ENCODE measurements at regions not wholly inside any gene's neighbourhood (a gene's known extent, or its start where the extent isn't known, plus 50 kb on each side); places are given as distances from the start of the nearest gene placed in this dataset.
"Not testable (repeated sequence)": the region's sequence is repeated elsewhere in the genome, so short reads cannot be mapped to it uniquely, and the experiment has no call there.

DNA sequence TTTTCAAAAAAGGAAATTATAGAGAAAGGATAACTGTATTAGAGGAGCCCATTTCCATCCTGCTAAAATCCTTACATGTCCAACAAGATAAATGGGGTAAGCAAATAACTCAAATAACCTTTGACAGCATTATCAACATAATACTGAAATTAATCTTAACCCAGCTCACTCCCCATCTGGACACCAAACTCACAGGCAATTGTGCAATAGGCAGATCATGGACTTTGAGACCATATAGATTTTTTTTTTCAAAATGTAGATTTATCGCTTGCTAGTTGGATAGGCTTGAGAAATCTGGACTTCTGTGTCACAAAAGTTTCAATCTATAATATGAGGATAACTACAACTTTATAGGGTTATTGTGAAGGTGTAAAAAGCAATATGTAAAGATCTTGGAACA, 134.4 kb upstream of the ASCC3 start:
- no peak for DNase-seq

DNA sequence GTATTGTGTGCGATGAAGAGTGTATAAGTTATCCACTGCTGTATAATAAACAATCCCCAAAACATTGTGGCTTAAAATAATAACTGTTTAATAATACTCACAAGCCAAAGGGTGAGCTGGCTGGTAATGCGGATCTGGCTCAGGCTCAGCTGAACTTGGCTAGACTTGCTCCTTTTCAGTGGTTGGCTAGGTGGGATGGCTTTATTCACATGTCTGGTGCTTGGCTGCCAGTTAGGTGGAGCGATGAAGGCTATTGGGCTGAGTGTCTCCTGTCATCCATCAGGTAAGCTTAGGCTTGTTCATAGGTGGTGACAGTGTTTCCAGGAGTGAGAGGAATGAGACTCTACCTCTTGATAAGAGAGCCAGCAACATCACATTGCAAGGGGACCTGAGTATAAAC, 135.0 kb upstream of the ASCC3 start:
- no peak for DNase-seq

DNA sequence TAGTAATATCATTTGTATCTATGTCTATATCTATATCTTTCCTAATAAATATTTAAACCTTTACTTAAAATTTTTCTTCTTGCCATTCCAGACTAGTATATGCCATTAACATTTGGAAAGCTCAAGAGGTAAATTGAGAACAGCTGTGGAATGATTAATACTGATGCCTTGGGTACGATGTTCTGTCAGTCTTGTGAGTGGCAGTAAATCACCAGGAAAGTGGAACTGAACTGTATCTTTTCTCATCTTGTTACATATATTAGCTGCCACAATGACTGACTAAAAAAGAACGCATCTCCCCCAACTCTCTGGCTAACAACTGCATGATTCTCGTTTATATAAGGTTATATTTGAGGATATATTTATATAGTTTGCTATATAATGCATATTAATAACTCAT, 137.0 kb upstream of the ASCC3 start:
- DNase-seq: no peak

DNA sequence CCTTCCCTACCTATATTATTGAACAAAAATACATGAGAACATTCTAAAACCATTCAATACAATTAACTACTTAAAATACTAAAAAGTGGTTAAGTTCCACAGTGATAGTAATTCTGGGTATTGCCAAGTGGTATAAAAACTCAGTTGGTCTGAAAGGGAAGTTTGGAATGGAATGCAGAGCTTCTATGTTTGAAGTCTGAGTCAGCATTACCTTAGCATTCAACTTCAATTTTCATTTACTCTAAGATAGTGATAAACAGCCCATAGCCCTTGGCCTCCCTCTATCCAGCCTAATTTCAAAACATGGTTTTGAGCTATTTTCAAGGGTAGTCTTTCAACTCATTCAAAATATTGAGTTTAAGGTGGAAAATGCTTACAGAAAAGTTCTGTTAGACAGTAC, 140.4 kb upstream of the ASCC3 start:
- no peak for DNase-seq

GRCh38 chr6:101042966-101043365, 161.8 kb upstream of the ASCC3 start:
- no peak for DNase-seq

DNA sequence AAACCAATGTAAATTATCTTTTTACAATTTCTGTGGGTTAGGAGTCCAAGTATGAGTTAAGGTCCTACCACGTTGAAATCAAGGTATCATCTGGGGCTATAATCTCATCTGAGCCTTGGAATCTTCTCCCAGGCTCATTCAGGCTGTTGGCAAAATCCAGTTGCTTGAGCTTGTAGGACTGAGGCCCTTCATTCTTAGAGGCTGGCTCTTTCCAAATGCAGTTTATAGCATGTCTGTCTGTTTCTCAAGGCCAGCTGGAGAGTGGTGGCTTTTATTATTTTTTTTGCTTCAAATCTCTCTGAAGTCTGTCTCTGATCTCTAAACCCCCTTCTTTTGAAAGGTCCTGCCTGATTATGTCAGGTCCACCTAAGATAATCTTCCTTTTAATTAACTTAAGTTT, 177.2 kb upstream of the ASCC3 start:
- DNase-seq: no peak

- no peak for DNase-seq
These were observed 185.4 kb upstream of the ASCC3 start for GRCh38 chr6:101066481-101066880.

DNA sequence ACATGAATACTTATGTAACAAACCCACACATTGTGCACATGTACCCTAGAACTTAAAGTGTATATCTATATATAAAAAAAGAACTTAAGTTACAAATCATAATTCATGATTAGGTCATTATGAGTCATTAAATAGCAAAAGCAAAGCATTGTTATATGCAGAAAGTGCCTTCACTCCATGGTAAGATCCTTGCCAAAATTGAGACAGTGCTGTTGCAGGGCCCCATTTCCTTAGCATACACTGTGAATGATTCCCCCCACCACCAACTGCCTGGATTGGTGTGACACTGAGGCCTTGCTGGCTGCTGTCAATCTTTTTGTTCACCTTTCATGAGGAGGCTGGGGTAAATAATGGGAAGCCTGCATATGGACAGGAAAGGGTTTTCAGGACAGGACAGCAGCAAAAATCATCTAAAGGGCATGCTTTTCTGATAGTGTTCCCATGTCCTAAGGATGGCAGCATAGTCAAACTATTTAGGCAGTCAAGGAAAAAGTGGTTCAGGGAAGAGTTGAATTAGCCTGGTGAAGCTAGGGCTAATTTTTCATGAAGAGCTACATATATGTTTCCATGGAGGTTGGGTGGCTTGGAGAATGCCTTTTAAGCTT, 188.2 kb upstream of the ASCC3 start:
- DNase-seq: no peak

- no peak for DNase-seq
These were observed 189.0 kb upstream of the ASCC3 start for GRCh38 chr6:101070044-101070608.

GRCh38 chr6:101077344-101077743, 196.2 kb upstream of the ASCC3 start:
- DNase-seq: no peak

GRCh38 chr6:101079696-101080270, 198.7 kb upstream of the ASCC3 start:
- no peak for DNase-seq

GRCh38 chr6:101080597-101080996, 199.5 kb upstream of the ASCC3 start:
- no peak for DNase-seq

DNA sequence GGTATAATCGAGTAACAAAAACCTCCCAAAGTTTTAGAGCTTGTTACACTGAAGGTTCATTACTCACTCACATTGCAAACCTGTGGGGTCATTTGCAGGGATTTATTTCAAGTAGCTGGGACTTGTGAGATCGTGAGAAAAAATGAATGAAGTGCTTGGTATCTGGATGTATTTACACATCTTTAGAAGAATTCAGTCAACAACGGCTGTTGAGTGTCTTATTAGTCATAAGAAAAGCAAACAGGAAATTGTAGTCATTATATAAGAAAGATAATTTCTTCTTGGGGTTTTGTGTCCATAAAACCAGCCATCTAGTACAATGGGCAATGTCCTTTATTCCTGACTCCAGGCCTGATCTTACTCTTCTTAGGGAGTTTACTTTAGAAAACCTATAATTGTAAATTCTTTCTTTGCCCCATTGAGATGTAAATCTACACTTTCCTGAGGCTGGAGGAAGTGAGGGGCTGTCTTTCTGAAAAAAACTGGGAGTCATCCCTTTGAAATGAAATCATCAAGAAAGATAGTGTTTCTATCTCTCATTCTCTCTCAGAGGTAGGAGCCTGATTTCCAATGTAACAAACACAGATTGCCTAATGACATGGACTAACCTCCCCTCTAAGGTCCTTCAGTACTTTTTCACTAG, 202.5 kb upstream of the ASCC3 start:
- DNase-seq: peak in 1 of 5 experiments; percentile 4

DNA sequence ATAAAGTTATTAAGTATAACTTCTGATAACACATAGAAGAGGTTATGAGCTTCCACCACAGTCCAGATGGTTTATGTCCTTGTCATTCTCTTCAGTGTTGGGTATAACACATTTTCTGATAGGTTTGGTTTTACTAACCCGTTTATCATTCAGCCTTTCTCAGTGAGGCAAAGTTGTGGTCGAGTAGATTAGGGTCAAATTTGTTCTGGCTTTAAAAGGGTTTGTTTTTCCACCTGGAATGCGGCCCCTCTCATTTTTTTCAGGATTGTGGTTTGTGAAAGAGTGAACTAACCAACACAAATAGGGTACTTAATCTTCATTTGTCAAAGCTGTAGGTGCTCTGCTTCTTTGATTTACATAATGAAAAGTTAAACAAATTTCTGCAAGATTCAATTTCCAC, 204.2 kb upstream of the ASCC3 start:
- DNase-seq: no peak

DNA sequence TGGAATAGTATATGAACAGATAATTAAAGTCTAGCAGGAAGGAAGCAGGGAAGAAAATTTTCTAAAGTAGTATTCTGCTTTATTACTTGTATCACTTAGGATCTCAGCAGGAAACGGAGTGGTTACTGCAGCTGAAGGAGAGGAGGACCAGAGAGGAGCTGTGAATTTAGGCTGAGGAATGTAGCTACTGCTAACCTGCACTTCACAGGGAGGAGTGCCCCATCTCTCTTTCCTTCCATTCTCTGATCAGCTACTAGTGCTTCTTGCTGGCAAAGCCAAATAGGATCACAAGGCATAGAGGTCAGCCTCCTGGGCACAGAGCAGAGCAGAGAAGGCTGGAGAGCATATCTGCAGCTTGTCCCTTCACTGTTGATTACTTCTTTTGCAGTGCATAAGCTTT, 205.3 kb upstream of the ASCC3 start:
- DNase-seq: no peak

GRCh38 chr6:101088594-101088993, 207.5 kb upstream of the ASCC3 start:
- no peak for DNase-seq

GRCh38 chr6:101089640-101090039, 208.5 kb upstream of the ASCC3 start:
- no peak for DNase-seq

GRCh38 chr6:101090281-101090680, 209.2 kb upstream of the ASCC3 start:
- DNase-seq: no peak

- not testable (repeated sequence) for DNase-seq
These were observed 217.5 kb upstream of the ASCC3 start for GRCh38 chr6:101098605-101099004.

DNA sequence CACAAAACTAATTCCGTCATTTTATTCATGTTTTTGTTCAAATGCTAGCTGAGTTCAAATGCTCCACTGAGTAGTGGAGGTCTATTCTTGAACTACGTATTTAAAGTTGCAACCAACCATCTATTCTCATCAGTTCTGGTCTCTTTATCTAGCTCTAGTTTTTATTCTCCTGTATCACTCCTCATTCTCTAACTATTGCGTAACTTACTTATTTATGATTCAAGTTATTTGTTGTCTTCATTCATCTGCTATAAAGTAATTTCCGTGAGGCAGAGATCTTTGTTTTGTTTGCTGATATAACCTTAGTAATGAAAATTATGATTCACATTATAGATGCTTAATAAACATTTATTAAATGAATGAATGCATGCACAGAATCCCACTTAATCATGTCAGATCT, 221.6 kb upstream of the ASCC3 start:
- DNase-seq: no peak

DNA sequence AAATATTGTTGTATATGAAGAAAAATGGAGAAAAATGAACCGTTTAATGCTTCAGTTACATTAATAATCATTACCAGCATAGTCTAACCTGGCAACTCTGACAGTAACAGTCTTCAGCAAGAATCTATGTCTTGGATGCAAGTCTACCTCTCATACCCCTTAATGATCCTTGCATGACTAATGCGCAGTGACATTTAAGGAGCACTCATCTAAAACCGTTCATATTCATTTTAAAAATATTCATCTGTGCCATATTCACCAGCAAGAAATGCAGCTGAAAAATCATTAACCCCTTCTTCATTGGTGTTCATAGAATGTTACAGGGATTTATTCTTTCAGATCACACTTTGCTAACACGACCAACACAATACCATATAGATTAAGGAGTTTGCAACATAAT, 227.2 kb upstream of the ASCC3 start:
- DNase-seq: no peak

- DNase-seq: no peak
These were observed 229.7 kb upstream of the ASCC3 start for GRCh38 chr6:101110814-101111213.

DNA sequence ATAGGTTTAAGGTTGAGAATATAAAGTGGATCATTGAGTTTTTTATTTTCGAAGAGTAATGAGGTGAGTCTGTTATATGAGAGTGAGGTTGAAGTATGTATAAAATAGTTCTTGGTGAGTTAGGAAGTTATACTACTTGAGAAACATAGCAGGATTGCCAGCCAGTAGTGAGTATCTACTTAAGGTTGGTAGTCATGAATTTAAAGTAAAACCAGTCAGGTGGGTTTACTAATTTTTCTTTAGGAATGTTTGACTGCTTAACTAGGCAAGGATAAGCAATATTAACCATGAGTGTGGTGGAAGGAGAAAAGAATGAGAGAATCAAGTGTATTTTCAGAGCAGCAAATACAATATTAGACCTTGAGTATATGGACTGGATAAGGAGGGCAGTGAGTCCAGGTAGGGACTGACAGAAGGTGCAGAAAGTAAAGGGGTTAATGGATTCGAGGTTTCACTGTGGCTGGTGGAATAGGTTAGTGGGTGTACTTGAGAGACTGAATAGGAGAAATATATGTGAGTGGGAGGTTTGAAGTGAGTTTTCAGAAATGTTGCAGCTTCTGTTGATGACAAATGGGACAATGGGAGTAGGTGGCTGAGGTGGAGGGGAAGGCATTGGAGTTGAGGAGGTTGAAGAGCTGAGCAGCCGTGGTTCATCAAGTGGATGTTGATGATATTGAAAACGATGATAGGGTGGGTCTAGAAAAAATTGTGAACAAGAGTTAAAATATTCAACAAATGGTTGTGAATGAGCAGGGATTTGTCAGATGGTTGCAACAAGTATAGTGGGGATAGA, 232.5 kb upstream of the ASCC3 start:
- DNase-seq: no peak

All from T-helper 2 cell (primary cell).